Esophagus (tissue), 2 donors: ENCODE measurements at regions not wholly inside any gene's neighbourhood (a gene's known extent, or its start where the extent isn't known, plus 50 kb on each side); places are given as distances from the start of the nearest gene placed in this dataset.

Experiments
- H3K27ac ChIP-seq, 2 donors: one replicate each; pipeline ENCODE4 v1.5.1; 2013; ENCODE audit warnings: low read depth in 2 of 2, mild to moderate bottlenecking in 2 of 2, inconsistent platforms in 1 of 2, low read length in 1 of 2, moderate library complexity in 1 of 2
- H3K27me3 ChIP-seq, 2 donors: one replicate each; pipeline ENCODE4 v1.6.1; 2013; ENCODE audit warnings: low read length in 2 of 2, control low read depth in 1 of 2, mild to moderate bottlenecking in 1 of 2; ENCODE audit not compliant: insufficient read depth in 2 of 2, control insufficient read depth in 1 of 2
- H3K36me3 ChIP-seq, 2 donors: one replicate each; pipeline ENCODE4 v1.6.1; 2013; ENCODE audit warnings: low read length in 1 of 2; ENCODE audit not compliant: control insufficient read depth in 2 of 2, insufficient read depth in 2 of 2
- H3K4me1 ChIP-seq, 2 donors: one replicate each; pipeline ENCODE4 v1.6.1; 2013; ENCODE audit warnings: low read length in 1 of 2; ENCODE audit not compliant: control insufficient read depth in 2 of 2, insufficient read depth in 2 of 2
- H3K4me3 ChIP-seq, 2 donors: one replicate each; pipeline ENCODE4 v1.5.1; 2013; ENCODE audit warnings: low read length in 2 of 2, mild to moderate bottlenecking in 2 of 2, low read depth in 1 of 2, moderate library complexity in 1 of 2
- H3K9me3 ChIP-seq, 2 donors: one replicate each; pipeline ENCODE4 v1.6.1; 2013; ENCODE audit warnings: mild to moderate bottlenecking in 2 of 2, low read depth in 1 of 2, low read length in 1 of 2, moderate library complexity in 1 of 2; ENCODE audit not compliant: control insufficient read depth in 2 of 2, insufficient read depth in 1 of 2
- WGBS, 2 donors: extraction: QIAGEN DNeasy Blood & Tissue Kit; methylation state at CpG; one replicate each; pipeline ENCODE4 v1.1.7; 2013; 5-methylcytosine and 5-hydroxymethylcytosine counted together
- donor health status: healthy with polysubstance abuse.
- donor health status: Bipolar disorder and iron deficiency.

GRCh38 chr18:1013951-1014350, 109.3 kb downstream of the ADCYAP1 start:
- Histone ChIP-seq H3K4me1 (no peaks in the 10 kb centered on the region), H3K27me3 (no peaks in the 10 kb centered on the region), H3K27ac (no peak overlapping the region), H3K9me3 (peaks cover 0 to 2% of the 10 kb centered on the region in 2 donors), H3K4me3 (no peak overlapping the region), H3K36me3 (no peaks in the 10 kb centered on the region)
- 71 to 73% methylated on average over 1 of the region's 1 CpG for WGBS, 2 donors

- H3K27ac ChIP-seq, result no peak overlapping the region
- no peaks in the 10 kb centered on the region for H3K27me3 ChIP-seq
- WGBS, 2 donors, result 35 to 42% methylated on average over 6 of the region's 6 CpGs
- H3K4me3 ChIP-seq, result no peak overlapping the region
- H3K4me1 ChIP-seq, result no peaks in the 10 kb centered on the region
- H3K9me3 ChIP-seq, result peaks cover 0 to 2% of the 10 kb centered on the region in 2 donors
- H3K36me3 ChIP-seq, result no peaks in the 10 kb centered on the region
Measured at GRCh38 chr18:1014509-1014908, 109.8 kb downstream of the ADCYAP1 start.

DNA sequence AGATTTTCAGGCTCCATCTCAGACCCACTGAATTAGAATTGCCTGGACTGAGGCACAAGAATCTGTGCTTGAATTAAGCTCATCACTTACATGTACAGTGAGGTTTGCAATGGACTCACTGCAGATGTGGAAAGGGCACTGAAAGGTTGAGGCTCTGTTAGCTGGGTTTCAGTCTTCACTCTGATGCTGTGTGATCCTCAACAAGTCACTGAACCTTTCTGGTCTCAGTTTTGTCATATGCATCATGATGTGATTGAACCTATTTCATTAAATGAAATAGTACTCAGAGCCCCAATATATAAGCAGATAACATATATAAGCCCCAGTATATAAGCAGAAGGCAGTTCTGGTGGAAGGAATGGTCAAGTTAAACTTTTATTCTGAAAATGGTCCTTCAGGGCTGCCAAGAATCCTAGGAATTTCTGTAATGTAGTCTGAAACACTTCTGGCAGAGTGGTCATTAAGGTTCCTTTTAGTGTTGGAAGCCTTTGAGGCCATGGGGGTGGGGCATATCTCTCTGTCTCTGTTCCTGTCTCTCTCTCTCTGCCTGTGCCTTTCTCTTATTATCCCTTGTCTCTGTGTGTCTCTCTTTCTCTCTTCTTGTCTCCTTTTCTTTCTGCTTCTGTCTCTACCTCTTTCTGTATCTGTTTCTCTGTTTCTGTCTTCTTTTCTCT, 110.4 kb downstream of the ADCYAP1 start:
- Histone ChIP-seq H3K36me3 (no peaks in the 10 kb centered on the region), H3K9me3 (peaks cover 0 to 2% of the 10 kb centered on the region in 2 donors), H3K27ac (no peak overlapping the region), H3K4me1 (no peaks in the 10 kb centered on the region), H3K27me3 (no peaks in the 10 kb centered on the region), H3K4me3 (no peak overlapping the region)

DNA sequence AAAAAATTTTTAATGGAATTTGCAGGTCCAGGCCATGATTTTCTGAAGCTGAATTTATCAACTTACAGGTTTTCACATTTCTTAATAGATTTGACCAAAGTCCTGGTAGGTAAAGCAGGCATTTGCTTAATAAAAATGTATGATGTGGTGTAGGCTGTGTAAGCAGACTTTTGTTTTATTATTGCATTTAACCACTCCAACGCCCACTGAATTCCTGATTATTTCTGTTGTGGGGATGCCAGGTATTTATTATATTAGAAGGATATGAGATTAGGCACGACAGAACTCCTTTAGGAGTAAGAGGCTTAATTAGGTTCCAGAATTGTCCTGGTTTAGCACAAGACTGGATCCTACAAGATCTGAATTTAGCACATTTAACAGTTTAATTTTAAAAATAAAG, 111.1 kb downstream of the ADCYAP1 start:
- H3K9me3 ChIP-seq, result peaks cover 0 to 2% of the 10 kb centered on the region in 2 donors
- H3K36me3 ChIP-seq, result no peaks in the 10 kb centered on the region
- no peaks in the 10 kb centered on the region for H3K4me1 ChIP-seq
- WGBS, 2 donors, result 23 to 28% methylated on average over 2 of the region's 2 CpGs
- no peak overlapping the region for H3K27ac ChIP-seq
- no peaks in the 10 kb centered on the region for H3K27me3 ChIP-seq
- H3K4me3 ChIP-seq, result no peak overlapping the region

- Histone ChIP-seq H3K4me1 (no peaks in the 10 kb centered on the region), H3K9me3 (peaks cover 0 to 2% of the 10 kb centered on the region in 2 donors), H3K4me3 (no peak overlapping the region), H3K27ac (no peak overlapping the region), H3K27me3 (no peaks in the 10 kb centered on the region), H3K36me3 (no peaks in the 10 kb centered on the region)
- 68 to 70% methylated on average over 8 of the region's 8 CpGs for WGBS, 2 donors
Measured at GRCh38 chr18:1017227-1018058, 112.8 kb downstream of the ADCYAP1 start.

DNA sequence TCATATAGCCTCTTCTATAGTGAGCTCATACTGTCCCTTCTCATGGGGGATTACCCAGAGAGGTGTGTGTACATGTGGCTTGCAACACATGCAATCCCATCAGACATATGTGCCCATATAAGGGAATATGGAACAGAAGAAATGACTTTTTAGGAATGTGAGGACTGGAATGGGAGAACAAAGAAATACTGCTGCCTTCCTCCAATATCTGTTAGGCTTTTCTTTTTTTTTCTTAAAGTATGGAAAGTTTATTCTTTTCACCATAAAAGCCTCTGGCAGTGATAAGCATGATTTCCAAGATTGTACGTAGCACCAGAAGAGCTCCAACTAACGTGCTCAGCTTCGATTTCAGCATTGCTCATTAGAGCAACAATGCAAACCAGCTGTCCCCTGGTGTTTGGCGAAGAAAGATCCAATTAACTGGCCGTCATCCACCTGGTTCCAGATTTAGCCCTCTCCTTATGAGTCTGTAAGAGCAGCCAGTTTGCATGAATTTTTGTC, 113.6 kb downstream of the ADCYAP1 start:
- H3K27ac ChIP-seq, result no peak overlapping the region
- H3K4me1 ChIP-seq, result no peaks in the 10 kb centered on the region
- 55% methylated on average over 5 of the region's 5 CpGs for WGBS, 2 donors
- H3K9me3 ChIP-seq, result peaks cover 0 to 2% of the 10 kb centered on the region in 2 donors
- no peak overlapping the region for H3K4me3 ChIP-seq
- no peaks in the 10 kb centered on the region for H3K36me3 ChIP-seq
- no peaks in the 10 kb centered on the region for H3K27me3 ChIP-seq

DNA sequence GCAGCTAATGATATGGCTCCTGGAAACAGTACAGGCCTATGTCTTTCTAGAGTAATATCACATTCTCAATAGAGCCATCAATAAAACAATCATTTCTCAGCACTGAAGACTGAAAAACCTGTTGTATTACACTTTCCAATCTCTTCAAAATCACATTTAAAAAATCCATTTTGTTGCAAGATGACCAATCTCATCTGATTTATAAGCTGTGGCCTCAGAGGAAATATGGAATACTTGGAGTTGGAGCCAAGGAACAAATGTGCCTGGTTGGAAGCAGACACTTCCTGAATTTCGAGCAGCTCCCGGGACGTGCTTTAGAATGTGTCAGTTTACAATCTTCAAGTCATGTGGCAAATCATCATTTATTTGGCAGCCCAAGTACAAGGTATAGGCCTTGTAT, 114.5 kb downstream of the ADCYAP1 start:
- whole genome bisulfite sequencing, 2 donors, result 70% methylated on average over 3 of the region's 3 CpGs
- no peaks in the 10 kb centered on the region for H3K4me1 ChIP-seq
- H3K4me3 ChIP-seq, result no peak overlapping the region
- peaks cover 0 to 2% of the 10 kb centered on the region in 2 donors for H3K9me3 ChIP-seq
- H3K27me3 ChIP-seq, result no peaks in the 10 kb centered on the region
- no peaks in the 10 kb centered on the region for H3K36me3 ChIP-seq
- H3K27ac ChIP-seq, result no peak overlapping the region

DNA sequence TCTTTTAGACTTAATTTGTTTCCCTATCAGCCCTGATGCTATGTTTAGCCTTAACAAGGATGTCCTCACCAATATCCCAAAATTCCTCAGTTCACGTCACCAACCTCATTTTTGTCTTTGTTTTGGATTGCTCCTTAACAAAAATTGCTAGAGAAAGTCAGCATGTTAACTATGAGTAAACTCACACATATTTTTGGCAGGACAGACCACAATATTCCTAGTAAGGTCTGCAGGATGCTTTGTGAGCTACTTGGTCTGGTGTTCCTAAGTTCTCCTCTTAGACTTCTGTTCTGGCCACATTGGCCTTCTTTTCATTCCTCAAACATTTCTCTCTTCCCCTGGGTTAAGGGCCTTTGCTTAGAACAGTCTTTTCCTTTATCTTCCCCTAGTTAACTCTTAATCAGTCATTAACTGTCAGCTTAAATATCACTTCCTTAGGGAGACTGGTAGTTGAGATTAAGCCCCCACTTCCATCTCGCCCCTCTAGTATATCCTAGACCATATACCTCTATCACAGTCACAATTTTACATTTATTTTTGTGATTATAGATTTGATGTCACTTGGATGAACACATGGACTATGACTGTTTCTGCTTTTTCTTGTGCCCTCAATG, 116.2 kb downstream of the ADCYAP1 start:
- Histone ChIP-seq H3K27me3 (no peaks in the 10 kb centered on the region), H3K9me3 (no peaks in the 10 kb centered on the region), H3K36me3 (no peaks in the 10 kb centered on the region), H3K4me3 (no peak overlapping the region), H3K27ac (no peak overlapping the region), H3K4me1 (no peaks in the 10 kb centered on the region)
- WGBS, 2 donors, result 72 to 75% methylated on average over 2 of the region's 2 CpGs

- Histone ChIP-seq H3K4me3 (no peak overlapping the region), H3K4me1 (no peaks in the 10 kb centered on the region), H3K27ac (no peak overlapping the region), H3K36me3 (no peaks in the 10 kb centered on the region), H3K9me3 (no peaks in the 10 kb centered on the region), H3K27me3 (no peaks in the 10 kb centered on the region)
- WGBS, 2 donors, result 77 to 90% methylated on average over 1 of the region's 1 CpG
Measured at GRCh38 chr18:1026930-1027329, 122.3 kb downstream of the ADCYAP1 start.
